HG02852 (cell line): ENCODE measurements at regions not wholly inside any gene's neighbourhood (a gene's known extent, or its start where the extent isn't known, plus 50 kb on each side); places are given as distances from the start of the nearest gene placed in this dataset.
"Not testable (repeated sequence)": the region's sequence is repeated elsewhere in the genome, so short reads cannot be mapped to it uniquely, and the experiment has no call there.

Experiments
- ATAC-seq: cut with Tn5 transposase; IDR thresholded peaks from one replicate; pipeline ENCODE4 v1.9.1; 2021; ENCODE audit warnings: mild to moderate bottlenecking, moderate library complexity; ENCODE audit not compliant: unreplicated experiment

DNA sequence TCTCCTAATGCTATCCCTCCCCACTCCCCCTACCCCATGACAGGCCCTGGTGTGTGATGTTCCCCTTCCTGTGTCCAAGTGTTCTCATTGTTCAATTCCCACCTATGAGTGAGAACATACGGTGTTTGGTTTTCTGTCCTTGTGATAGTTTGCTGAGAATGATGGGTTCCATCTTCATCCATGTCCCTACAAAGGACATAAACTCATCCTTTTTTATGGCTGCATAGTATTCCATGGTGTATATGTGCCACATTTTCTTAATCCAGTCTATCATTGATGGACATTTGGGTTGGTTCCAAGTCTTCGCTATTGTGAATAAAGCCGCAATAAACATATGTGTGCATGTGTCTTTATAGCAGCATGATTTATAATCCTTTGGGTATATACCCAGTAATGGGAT is 227.5 kb upstream of the PRDM1 start:
- ATAC-seq = not testable (repeated sequence)

DNA sequence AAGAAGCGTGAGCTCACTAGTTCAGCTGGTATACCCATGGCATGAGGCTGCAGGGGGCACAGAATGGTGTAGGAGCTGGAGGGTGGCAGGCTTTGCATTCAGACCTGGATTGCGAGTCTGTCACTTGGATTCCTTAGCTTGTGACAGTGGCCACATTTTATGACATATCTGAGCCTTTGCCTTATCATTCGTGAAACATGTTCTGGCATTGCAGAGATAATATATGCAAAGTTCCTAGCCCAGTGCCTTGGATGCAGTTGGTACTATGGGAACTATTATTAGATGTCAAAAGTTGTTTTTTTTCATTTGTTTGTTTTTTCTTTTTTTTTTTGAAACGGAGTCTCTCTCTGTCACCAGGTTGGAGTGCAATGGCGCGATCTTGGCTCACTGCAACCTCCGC is 230.7 kb upstream of the PRDM1 start:
- no peak for ATAC-seq

DNA sequence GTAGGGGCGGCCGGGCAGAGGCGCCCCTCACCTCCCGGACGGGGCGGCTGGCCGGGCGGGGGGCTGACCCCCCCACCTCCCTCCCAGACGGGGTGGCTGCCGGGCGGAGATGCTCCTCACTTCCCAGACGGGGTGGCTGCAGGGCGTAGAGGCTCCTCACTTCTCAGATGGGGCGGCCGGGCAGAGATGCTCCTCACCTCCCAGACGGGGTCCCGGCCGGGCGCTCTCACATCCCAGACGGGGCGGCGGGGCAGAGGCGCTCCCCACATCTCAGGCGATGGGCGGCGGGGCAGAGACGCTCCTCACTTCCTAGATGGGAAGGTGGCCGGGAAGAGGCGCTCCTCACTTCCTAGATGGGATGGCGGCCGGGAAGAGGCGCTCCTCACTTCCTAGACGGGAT is 232.2 kb upstream of the PRDM1 start:
- ATAC-seq = not testable (repeated sequence)

DNA sequence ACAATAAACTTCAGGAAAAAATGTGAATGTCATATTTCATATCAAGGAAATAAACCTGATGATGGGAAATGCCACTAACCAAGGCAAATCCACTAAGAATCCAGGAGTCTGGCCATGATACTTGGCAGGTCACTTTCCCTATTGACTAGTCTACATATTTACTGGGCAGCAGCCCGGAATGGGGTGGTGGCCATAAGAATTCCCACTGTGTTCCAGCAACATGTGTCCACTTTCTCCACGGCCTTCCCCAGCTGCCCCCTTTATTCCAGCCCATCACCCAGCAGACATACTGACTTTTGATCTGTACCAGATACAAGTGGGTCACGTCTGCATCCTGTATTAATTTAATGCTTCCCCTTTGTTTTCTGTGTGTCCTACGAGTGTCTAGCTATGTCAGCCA is 234.5 kb upstream of the PRDM1 start:
- no peak for ATAC-seq

DNA sequence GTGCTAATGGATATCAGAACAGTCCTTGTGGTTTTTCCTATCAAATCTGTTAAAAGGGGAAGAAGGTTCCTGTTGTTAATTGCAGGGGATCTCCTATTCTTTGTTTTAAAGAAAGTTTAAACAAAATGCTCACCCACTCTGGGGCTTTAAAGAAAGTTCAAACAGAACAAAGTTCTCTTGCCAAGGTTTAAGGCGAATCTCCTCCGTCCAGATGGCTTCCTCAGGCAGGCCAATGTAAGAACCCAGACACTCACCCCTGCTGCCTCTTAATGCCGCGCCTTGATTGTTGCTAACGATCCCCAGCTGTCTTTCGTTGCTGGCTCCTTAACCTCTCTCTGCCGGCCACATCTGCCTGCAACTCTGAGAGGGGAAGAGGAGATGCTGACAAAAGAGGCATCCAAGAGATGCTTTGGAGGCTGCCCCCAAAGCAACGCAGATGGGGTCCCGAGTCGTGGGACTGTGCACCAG is 235.0 kb upstream of the PRDM1 start:
- ATAC-seq = no peak

DNA sequence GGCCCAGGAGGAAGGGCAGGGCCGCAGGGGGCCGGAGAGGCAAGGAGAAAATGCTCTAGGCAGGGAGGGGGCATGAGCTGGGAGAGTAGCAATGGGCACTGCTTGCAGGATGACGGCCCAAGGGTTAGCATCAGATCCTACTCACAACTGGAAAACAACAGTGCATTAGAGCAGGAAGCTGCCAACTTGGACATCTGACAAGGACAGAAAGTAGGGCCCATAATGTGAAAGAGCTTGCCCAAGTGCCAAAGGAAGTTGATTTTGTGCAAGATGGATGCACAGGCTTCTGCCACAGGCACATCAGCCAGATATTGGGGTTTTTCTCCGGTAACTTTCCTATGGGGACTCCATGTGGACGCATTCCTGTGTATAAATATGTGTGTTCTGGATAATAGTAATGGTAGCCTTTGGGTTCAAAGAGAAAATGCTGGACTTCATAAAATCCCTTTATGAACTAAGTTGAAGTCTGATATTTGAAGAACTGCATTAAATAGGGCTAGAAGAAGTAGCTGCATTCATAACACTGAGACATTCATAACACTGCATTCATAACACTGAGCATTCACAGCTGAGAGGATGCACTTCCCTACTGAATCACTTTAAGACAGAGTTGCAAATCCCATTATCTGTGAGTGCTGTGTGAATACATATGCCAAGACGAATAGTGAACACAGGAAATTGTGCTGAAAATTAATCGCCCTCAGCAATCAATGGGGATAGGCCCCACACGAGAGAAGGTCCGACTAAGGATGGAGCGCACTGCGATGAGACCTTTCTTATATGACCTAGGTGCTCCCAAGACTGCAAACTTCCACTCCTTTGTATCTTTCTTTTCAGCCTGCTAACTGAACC is 235.6 kb upstream of the PRDM1 start:
- no peak for ATAC-seq

DNA sequence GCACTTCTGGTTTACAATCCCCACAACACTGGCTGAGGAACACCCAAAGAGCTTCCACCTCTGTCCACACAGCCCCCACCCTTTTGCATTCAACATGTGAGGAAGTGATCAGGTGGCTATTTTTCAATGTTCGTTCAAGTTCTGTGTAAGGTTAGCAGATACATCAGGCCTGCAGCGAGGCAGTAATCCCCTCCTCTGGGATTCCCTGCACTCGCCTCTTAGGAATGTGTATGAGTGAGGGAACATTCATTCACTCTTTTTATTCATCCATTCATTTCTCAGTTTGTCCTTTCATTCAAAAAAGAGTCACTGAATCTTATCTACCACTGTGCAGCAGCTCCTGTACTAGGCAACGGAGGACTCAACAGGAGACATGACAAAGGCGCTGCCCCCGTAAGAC is 236.4 kb upstream of the PRDM1 start:
- no peak for ATAC-seq

DNA sequence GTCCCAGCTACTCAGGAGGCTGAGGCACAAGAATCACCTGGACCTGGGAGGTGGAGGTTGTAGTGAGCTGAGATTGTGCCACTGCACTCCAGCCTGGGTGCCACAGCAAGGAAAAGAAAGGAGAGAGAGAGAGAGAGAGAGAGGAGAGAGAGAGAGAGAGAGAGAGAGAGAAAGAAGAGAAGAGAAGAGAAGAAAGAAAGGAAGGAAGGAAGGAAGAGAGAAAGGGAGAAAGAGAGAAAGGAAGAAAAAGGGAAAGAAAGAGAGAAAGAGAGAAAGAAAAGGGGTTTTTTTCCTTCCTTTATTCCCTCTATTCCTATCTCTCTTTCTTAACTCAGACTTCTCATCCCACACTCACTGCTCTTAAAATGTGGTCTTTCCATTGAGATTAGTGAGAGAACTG is 238.7 kb upstream of the PRDM1 start:
- no peak for ATAC-seq

DNA sequence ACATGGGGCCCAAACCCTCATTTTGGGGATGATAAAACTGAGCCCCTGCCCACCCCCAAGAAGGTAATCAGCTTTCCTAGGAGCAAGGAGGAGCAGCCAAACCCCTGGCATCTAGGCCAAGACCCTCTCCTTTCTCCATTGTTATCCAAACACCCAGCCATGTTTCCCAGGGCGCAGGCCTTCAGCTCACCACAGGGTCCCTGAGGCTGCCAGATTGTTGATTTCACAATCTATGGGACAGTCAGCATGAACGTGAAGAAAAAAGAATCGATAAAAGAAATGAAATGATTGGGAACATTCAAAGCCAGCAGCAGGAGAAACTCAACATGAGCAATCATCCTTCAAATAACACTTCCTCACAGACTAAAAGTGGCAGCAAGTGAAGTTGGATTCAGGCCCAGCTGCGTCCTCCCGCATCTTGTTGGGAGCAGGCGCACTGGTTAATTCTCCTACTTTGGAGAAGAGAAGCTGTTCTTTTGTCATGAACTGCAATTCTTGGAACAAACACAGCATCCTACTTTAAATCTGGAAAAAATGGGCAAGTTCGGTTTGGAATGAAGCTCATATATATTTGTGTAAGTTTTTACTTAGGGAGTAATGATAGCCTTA is 241.8 kb upstream of the PRDM1 start:
- ATAC-seq = no peak

DNA sequence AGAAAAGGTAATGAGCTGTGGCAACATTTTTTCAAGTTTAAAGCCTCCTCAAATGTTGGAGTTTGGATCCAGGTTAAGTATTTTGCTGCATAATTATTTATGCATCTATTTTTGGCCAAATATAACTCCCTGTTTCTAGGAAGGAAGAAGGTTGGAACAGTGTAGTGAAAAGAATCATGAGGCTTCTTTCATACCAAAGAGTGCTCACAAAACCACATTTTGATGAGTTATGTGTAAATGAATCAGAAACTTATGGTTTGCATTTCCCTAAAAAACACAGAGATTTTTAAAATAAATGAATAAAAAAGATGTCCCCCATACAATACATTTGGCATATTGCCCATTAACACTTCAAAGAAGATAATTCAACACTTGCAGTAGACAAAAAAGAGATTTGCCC is 246.9 kb upstream of the PRDM1 start:
- no peak for ATAC-seq

DNA sequence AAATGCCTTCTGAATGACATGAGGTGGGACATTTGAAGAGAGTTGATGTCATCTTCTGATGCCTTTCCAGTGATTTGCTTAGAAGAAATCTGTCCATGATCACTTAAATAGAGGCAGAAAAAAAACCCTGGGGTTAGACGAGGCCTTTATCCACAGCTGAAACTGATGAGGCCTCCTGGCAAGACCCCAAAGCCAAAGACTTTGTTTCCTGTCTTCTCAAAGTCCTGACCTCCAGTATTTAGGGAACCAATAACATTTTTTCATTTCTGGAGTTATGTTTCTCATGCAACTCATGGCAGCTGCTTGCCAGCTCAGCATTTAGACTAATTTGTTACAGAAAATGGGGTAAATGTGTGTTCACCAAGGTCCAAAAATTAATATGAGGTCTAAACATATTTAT is 248.0 kb upstream of the PRDM1 start:
- ATAC-seq = no peak

DNA sequence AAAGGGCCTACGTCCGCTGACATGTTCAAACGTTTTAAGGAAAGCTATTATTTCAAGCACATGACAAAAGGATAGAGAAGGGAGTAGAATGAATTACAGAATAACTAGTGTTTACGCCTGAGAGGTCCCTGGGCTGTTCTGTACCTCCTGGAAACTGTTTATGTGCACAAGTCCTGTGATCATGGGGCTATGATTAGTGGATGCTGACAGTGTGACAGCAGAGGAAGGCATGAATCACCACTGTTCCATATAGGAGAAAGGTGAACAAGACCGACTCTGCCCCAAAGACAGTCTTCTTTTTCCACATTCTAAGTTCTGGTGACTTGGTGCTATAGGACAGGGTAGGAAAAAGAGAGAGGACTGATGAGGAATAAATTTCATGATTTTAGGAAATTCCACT is 249.2 kb upstream of the PRDM1 start:
- no peak for ATAC-seq

DNA sequence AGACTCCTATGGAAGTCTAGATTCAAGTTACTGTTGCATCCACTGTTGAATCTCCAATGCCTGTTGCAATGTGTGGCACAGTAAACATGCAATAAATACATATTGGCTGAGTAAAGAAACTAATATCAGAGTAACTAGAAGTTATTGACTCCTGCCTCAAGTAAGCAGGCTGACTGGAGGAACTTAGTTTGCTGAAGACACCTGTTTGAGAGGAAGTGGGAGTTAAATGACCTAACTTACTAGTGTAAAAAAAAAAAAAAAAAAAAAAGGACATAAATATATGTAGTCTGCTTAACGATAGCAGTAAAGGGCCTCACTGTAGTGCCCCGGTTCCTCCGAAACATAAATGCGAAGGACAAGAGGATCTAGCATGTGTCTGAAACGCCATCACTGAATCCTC is 249.8 kb upstream of the PRDM1 start:
- ATAC-seq = no peak

DNA sequence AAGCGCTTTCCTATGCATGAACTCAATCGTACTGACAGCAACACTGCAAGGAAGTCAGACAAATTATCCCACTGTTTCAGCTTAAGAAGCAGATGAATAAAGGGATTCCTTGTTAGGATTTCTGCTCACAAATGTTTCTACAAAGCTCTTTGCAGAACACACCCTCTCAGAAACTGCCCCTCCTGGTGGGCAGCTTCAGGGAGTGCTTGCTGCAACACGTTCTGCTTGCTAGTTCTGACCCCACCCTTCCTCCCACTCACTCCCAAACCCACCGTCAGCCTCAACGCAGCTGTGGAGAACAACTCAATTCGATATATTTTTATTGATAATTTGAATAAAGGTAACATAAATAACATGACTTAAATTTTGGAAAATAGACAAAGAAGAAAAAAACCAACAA is 250.8 kb upstream of the PRDM1 start:
- ATAC-seq = no peak

DNA sequence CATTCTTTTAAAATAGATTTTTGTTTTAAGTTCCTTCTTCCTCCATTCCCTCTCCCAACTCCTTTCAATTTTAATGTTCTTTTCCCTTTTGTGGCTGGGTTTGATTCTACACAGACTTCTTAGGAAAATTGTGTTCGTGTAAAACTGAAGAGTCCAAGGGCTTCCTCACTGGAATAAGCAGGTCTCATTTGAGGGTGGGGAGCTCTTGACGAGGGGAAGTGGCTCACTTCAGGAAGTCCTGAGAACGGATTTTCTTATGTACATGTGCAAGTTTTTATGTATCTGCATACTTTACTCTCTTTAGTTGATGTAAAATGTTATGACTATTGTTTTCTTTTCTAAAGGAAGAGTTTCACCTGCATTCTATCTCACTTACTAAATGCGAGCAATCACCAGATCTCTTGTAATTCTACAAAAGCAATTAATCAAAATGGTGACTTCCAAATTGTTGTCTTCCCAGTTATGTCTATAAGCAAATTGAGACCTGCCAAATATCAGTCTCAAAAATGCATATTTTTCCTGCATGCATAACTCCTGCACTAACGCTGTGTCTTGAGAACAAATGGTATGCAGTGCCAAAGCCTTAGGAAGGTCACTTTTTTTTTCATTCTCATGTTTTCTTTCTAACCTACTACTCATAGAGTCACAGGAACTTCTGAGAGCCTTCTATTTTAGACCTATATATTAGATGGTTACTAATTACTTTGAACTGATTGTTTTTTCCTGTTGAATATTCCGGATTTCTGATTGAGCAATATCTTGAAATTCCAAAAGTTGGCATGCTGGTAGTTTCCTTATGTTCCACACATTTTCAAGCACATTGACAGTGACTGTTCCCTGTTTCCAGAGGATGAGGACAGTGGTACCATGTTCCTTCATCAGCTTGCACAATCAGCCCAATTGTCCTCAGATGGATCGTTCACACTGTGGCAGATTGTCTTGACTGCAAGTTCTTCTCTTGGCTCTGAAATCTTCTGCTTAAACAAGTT is 251.9 kb upstream of the PRDM1 start:
- no peak for ATAC-seq

DNA sequence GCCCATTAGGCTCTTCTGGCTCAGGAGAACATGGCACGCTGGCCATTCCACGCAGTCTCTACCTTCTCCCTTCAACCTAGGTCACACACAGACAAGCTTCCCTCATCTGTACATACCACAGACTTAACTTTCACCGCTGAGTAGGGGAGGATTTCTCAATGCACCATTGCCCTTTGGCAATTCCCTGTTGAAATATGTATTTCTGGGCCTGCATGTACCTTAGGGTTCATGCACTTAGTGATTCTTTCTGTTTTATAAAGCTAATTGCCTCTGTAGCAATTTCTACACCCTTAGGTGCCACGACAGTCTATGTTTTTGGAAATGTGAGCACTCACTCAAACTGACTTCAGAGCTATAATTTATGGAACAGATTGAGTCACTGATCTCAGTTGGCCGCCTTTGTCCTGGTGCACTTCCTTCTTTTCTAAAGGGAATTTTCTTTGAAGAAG is 253.8 kb upstream of the PRDM1 start:
- no peak for ATAC-seq

DNA sequence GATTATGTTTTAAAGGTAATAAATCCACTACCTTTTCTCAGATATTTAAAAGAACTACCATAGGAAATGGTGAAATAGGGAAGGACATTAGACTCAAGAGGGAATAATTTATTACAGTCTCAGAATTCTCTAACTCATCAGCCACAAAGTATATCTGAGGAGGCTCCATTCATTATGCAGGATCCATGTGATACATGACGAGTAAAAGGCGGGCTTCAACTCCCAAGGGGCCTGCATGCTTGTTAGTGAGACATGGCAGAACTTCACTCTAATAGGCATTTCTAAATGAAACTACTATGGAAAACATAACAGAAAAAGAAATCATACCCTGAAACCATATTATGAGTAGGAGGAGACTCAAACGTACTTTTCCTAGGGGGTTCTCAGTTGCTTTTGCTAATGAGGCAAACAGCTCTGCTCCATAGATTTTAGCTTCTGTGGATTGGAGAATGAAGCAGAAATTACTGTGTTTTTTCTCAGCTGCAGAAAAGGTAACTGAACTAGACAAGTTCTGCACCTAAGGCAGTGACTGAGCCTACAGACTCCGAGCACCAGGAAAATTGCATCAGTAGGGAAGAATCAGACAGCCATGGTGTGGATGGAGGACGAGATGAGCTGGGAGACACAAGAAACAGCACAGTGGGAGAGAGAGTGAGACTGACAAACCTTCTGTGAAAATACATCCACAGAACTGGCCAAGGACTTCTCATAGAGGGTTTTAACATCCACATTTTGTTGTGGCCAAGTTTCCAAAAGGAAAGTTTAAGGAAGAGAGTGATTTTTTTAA is 254.6 kb upstream of the PRDM1 start:
- ATAC-seq = no peak

DNA sequence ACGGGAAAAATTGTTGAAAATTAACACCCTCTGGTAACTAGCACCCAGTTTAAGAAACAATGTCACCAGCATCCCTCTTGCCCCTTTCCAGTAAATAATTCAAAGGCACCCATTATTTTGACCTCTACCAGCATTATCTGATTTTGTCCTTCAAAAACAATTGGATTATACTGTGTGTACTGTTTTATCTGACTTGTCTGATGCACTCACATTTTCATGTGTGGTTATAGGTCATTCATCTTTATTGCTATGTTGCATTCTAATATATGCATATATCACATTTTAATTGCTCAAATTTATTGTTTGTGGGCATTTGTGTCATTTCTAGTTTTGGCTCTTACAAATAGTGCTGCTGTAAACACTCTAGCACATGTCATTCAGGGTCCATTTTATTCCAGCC is 260.9 kb upstream of the PRDM1 start:
- ATAC-seq = no peak

DNA sequence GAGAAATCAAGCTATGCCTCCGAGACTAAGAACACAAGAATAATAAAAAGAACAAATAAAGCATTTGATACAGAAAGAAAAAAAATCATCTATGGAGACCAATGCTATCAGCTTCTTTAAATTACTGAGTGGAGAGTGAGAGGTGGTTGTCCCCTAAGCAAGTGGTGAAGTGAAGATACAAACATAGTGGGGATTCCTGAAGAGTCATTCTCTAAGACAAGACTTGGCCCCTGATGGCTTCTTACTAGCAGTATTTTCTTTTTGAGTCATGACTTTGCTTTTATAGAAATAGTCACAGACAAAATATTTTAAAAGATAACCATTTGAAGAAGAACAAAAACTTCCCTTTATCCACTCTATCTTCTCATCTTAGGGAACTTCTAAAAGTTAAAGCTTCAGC is 261.4 kb upstream of the PRDM1 start:
- ATAC-seq = peak; percentile 82

DNA sequence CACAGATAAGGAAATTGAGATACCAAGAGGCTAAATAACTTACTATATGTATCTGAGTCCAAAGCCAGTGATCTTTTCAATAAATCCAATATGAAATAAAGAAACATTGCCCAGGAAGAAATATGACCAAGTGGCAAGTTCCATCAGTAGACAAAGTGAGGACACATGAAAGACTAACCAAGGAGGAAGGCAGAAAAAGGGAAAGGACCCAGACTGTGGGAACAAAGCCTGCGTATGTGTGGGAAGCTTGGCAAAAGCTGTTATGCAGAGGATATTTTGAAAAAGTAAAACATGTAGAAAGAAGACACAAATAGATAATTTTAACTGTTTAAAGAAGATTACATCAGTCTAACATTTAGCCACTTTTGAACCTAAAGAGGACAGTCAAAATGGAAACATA is 264.4 kb upstream of the PRDM1 start:
- no peak for ATAC-seq

DNA sequence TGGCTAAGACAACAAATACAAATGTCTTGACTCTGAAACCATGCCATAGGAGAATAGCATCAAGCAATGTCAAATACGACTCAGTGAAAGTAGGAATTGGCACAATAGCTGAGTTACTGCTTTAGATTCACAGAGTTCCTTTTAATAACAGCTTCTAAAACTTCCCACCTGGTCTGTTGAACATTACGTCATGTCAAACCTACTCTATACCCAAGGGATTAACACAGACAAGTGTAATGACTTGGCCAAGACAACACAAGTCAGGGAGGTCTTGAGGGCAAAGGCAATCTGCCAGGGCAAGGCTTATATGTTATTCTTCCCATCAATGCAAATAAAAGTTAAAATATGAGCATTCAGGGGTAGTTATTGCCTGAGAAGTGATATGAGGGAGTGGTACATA is 265.1 kb upstream of the PRDM1 start:
- no peak for ATAC-seq
